Eye (tissue), 1 donor: ENCODE measurements at regions not wholly inside any gene's neighbourhood (a gene's known extent, or its start where the extent isn't known, plus 50 kb on each side); places are given as distances from the start of the nearest gene placed in this dataset.
"Not testable (repeated sequence)": the region's sequence is repeated elsewhere in the genome, so short reads cannot be mapped to it uniquely, and the experiment has no call there.

ENCODE experiments used
- DNase-seq: peaks from one replicate; pipeline ENCODE4 v3.0.0-alpha.2; 2015

DNA sequence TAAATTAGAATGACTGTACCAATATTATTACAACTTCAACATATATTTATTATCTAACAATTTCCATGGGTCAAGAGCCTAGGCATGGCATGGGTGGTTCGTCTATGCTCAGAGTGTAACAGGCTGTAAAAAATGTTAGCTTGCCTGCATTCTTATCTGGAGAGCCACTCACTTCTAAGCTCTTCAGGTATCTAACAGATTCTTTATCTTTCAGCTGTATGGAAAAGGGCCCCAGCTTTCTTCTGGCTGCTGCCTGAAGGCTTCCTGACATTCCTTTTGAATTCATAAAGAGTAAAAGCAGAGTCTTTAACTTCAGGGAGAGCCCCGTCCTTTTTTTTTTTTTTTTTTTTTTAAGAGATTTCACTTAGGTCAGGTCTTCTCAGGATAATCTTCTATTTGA lies 648.8 kb downstream of the NXPH1 start:
- no peak for DNase-seq

DNA sequence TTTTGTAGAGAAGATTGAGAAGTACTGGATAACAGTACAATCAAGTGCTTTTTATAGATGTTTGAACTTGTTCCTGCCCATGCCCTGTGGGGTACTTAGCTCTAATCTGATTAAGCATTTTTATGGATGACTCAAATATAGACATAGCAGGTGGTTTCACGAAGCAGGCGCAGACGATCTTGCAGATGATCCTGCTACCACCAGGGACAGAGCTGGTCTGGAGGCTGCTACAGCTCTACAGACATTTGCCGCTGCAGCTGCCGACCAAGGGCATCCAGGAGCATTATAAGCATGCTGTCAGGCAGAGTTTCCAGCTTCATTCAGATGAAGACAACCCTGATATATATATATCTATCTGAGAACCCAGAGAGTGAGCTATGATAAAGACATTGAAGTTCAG lies 650.4 kb downstream of the NXPH1 start:
- DNase-seq = no peak

DNA sequence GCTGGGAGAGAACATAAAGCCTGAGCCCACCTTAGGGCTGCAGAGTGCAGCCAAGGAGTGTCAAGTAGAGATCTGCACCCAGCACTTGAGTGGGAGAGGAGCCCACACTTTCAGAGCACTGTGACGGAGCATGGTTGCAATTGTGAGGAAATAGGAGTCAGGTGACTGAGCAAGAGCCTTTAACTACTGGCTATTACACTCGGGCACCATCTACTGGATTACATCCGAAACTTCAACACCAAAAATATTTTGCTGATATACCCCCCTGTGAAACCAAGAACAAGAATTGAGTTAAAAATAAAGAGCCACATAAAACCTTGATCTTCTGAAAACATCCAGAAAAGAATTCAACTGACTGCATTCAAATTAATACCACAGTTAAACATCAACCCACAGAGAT lies 657.9 kb downstream of the NXPH1 start:
- DNase-seq = no peak

DNA sequence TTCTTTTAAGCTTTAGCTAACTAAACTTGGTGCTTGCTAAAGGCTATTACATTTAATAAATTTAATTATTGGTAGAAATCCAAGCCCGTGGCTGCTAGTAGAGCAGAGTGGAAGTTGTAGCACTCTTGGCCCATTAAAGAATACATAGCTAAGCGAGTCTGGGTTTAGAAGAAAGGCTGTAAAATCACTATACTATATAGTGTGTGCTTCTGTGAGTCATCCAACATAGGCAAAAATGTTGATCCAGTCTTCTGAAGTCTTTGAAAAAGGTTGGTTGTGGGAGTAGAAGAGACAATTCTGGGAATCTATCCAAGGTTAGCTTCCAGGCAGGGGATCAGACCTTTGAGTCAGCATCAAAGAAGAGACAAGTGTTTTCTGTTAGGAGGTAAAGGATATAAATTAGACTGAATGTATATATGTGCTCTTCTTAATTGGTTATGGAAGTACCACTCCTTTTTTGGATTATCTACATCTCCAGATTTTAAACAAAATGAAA lies 664.2 kb downstream of the NXPH1 start:
- no peak for DNase-seq

DNA sequence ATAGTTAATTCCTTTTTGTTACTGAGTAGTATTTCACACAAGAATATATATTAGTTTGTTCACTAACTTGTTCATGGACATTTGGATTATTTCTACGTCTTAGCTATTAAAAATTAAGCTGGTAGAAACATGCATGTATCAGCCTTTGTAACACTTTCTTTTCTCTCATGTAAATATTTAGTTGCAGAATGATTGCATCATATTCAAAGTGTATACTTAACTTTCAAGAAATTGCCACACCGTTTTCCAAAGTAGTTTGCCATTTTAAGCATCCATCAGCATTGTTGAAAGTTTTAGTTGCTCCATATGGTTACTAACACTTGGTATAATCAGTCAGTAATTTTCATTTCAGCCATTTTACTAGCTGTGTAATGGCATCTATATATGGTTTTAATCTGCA lies 666.9 kb downstream of the NXPH1 start:
- DNase-seq = no peak

DNA sequence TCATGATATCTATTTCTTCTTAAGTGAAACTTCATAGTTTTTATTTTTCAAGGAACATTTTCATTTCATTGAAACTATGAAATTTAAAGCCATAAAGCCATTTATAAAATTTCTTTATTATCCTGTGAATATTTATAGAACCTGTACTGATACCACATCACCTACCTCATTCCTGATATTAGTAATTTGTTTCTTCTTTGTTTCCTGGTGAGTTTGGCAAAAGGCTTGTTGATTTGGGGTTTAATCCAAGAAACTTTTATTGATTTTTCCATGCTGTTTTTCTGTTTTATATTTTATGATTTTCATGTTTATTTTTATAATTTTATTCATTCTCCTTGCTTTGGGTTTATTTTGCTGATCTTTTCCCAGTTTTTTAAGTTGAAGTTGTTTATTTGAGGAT lies 669.4 kb downstream of the NXPH1 start:
- no peak for DNase-seq

DNA sequence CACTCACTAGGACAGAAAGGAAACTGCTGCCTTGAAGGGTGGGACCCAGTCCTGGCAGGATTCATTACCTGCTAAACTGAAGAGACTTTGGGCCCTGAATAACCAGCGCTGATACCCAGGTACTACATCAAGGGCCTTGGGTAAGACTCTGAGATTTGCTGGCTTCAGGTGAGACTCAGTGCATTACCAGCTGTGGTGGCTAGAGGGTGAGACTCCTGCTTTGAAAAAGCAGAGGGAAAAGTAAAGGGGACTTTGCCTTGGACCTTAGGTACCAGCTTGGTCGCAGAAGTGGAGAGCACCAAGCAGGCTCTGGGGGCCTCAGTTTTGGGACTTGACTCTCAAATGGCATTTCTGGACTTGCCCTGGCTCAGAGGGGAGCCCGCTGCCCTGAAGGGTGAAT lies 673.3 kb downstream of the NXPH1 start:
- no peak for DNase-seq

DNA sequence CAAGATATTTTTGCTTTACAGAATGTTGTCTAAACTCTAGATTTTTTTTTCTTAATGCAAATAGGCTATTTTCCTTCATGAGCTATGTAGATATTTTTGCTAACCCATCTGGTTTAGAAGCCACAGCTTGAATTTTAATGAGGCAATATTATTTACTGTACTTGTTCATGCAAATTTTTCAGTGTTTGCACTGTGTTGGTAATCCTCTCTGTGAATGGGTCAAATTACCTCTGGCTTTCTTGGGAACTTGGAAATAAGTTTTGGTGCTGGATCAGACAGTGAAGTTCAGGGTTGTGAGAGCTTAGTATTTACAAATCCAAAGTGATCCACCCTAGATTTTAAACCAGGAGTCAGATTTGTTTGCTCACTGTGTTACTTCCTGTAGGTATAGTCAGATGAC lies 686.9 kb downstream of the NXPH1 start:
- no peak for DNase-seq

DNA sequence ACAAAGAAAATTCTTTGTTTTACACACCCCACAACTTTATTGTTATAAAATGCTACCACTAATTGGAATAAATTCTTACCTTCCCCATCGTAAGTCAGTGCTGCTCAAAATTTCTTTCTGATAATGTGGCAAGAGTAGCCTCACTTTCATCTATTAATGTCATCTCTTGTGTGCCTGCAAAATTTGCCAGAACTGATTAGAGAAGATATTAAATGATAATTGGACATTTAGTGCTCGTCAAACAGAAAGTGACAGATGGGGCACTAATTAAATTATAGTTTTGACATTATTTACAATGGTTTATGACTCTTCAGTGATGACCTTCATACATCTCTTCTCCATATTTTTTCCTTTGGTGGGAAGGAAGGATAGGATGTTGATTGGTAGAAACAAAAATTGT lies 690.9 kb downstream of the NXPH1 start:
- DNase-seq = peak; percentile 26

DNA sequence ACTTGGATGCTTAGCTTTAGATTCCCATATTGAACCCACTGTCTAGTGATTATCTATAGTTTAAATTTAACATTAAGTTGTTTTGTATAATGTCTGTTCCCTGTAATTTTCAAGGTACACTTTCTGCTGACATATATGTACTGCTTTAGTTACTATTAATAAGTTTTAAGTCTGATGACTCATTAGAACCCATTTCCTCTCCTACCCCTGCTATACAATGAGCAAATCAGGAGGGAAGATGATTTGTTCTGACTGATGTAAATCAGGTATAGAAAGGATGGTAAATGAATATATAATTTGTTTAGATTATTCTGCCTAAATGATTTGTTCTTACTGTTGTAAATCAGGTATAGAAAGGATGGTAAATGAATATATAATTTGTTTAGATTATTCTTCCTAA lies 691.8 kb downstream of the NXPH1 start:
- no peak for DNase-seq

DNA sequence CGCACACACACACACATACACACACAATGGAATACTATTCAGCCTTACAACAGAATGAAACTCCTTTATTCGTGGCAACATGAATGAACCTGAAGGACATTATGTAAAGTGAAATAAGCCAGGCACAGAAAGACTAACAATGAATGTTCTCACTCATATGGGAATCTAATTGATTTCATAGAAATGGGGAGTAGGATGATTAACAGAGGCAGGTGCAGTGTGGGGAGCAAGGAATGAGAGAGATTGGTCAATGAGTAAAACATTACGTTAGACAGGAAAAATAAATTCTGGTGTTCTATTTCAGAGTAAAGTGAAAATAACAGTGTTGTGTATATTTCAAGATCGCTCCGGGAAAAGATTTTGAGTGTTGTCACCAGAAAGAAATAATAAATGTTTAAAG lies 694.5 kb downstream of the NXPH1 start:
- no peak for DNase-seq

DNA sequence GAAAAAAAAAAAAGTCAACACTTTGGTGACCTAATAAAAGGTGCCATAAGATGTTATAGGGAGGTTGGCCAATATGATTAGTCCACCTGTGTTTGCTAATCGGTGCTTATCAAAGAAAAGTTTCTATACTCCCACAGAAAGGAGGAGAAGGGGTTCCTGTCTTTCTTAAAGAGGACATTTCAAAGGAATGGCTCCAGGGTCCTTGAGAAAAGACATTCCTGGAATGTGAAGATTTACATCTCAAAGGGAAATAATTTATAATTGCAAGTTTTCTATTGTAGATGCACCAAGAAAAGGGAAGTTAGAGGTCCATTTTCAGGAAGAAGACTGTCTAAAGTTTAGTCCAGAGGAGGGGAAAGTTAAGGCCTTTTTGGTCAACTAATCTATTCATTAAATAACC lies 715.3 kb downstream of the NXPH1 start:
- DNase-seq = no peak

DNA sequence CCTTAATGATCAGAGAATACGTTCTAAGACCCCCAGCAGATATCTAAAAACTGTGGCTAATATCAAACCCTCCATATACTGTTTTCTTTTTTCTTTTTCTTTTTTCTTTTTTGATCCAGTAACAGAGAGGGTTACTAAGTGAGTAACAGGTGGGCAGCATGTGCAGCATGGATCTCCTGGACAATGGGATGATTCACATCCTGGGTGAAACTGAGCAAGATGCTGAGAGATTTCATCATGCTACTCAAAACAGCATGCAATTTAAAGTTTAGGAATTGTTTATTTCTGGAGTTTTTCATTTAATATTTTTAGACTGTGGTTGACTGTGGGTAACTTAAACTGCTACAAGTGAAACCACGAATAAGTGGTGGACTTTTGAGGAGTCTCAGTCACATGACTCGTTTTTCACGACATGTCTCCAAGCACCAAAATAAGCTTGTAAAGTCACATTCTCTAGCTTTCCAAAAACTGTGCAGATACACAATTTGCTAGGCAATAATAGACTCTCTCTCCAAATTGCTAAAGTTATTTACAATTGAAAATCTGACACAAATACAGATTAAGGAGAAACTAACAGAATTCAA lies 716.2 kb downstream of the NXPH1 start:
- DNase-seq = no peak

DNA sequence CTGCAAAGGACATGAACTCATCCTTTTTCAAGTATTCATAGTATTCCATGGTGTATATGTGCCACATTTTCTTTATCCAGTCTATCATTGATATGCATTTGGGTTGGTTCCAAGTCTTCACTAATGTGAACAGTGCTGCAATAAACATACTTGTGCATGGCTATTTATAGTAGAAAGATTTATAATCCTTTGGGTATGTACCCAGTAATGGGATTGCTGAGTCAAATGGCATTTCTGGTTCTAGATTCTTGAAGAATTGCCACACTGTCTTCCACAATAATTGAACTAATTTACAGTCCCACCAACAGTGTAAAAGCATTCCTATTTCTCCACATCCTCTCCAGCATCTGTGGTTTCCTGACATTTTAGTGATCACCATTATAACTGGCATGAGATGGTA lies 730.3 kb downstream of the NXPH1 start:
- DNase-seq = not testable (repeated sequence)

DNA sequence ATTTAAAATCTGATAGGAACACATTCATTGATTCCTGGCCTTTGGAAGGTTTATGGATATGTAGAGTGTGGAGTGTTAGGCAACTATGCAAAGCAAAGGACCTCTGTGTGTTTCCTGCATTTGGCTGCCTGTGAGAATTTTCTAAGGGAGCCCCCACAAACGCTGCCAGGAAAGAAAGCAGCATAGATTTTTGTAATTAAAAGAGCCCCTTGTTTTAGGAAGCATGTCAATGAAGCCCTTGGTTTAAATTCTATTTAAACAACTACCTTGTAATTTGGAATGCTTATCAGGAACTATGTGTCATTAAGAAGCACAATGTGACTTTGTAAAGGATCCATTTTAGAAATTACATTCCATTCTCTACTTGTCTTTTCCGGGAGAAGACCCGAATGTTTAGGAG lies 742.5 kb downstream of the NXPH1 start:
- DNase-seq = no peak

DNA sequence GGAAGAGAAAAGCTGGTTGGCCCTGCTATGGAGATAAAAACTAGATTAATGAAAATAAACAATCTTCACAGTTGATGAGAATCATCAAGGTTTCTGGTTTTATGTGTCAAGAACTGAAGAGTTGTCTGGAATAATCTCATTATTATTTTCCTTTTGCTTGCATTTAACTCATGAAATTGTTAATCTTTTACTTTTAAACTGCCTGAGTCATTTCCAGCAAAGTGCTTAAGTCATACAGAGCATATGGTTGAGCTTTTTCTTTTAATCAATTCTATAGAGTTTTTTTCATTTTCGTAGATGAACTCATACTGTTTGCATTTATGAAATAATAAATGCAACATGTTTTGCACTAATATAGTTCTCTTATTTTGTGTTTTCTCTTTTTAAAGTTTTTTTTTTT lies 747.9 kb downstream of the NXPH1 start:
- no peak for DNase-seq

DNA sequence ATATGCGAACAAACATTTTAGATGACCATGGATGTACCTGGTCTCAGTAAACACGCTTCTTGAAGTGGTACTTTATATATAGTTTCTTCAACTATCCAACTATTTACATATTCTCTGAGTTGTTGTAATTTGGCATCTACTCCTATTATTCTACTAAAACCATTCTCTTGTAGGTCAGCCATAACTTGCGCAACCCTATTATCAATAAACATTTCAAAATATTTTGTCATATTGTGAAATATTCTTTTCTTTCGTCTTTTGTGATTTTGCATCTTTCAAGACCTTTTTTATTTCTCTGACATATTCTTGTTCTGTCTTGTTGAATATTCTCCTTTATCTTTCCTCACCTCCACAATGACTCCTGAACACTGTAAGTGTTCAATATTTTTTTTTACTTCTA lies 753.3 kb downstream of the NXPH1 start:
- no peak for DNase-seq

DNA sequence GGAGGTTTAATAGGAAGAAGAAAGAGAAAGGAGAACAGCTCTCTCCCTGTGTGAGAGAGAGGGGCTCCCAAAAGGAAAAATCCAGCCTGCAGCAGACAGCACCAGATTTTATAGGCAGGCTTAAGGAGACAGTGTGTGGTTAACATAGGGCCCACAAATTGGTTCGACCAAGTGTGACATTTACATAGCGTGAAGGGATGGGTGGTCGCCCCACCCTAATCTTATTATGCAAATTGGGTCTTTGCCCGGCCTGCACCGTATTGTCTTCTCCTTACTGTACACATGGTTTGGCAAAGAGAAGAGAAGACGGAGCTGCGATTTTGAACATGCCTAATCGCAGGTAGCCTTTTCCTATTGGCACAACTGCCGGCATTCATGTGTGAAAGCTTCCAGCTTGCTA lies 756.3 kb downstream of the NXPH1 start:
- no peak for DNase-seq

DNA sequence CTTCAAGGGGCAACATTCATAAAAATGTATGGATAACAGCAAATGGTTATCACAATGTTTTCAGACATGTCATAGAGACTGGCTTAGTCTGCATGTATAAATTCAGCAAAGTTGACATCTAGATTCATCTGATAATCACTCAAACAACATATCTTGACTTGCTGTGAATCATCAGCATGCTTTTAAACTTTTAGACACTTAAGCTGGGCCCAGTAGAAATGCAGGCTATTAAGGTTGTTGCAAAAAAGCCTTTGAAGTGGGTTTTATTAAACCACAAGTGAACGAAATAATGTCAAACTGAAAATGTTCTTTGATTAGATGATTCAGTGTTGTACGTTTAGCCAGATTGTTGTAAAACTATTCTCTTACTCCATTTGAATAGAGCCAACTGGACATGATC lies 759.6 kb downstream of the NXPH1 start:
- no peak for DNase-seq

DNA sequence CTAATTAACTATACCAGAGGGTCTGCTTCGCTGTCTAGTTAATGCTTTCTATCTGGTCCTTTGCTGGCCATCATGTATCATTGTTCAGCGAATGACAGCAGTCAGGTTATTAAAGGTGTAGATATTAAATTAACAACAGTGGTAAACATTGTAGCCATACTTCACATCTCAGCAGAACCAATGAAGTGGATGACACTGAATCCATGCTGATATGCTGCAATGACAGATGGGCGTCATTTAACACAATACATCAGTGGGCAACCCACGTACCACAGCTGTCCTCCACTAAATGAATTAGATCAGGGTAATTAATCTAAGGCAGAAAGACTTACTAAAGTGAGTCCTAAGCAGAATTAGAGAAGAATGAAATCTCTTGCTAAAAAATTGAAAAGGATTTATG lies 767.2 kb downstream of the NXPH1 start:
- DNase-seq = peak; percentile 62

DNA sequence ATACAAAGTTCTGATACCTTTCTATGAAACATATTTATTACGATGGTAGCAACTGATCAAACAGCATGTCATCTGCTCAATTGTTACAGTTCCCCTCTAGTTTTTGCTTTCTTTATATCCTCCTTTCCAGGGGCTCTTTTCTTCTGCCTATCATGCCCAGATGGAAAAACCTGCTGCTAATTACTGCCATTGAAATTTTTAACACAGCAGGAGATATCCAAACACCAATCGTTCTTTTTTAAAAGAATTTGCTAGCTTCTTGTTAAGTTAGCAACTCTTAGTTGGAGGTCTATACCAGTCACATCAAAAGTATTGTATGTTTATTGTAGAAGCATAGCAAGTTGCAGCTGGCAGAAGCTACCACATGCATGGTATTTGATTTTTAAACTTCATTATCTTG lies 768.5 kb downstream of the NXPH1 start:
- DNase-seq = no peak

DNA sequence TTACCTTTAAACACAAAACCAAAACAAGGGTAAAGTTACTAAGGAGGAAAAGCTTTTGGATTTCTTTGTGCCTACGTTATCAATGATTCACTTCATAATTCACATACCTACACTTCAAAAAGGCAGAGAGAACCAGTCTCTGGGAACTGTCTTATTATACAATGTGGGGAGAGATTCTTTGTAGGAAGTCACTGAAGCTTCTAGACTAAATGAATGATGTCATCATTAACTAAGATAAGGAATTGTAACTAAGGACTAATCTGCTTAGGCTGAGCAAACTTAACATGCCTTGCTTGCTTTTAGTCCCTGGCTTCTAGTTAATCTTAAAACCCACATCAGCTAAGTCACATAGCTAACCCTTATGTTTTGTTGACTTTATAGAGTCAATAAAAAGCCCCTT lies 771.2 kb downstream of the NXPH1 start:
- DNase-seq = no peak

DNA sequence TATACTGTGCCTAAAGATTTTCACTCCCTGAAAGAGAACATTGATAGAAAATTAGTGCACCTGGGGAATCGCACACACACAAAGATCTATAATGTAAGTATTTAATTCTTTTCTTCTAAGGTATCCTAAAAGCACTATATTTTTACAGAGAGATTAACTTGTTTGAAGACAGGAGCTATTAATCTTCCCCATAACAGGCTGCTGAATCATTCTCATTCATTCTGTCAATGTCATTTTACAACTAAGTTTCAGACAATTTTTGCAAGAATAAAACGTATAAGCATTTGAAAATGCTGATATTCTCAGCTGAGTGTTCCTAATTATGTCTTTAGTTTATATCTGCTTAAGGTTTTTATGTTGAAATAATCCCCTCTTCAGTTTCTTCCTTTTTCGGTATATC lies 776.7 kb downstream of the NXPH1 start:
- no peak for DNase-seq

DNA sequence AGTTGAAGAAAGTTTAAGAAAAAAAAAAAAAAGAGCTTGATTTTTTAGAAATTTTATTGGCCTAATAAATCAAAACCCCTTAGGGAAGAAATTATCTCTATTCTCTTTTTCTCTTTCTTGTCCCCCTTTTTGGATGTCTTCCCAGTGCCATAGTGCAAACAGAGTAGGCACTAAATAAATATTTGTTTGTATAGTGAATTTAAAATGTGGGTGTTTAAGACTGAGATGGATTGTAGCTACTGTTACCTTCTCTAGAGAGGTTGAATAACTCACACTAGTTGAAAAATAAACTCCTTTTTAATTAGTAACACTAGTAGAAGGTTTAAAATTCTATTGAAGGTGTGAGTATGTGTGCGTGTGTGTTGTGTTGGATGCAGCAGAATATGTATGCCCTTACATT lies 783.8 kb downstream of the NXPH1 start:
- no peak for DNase-seq

DNA sequence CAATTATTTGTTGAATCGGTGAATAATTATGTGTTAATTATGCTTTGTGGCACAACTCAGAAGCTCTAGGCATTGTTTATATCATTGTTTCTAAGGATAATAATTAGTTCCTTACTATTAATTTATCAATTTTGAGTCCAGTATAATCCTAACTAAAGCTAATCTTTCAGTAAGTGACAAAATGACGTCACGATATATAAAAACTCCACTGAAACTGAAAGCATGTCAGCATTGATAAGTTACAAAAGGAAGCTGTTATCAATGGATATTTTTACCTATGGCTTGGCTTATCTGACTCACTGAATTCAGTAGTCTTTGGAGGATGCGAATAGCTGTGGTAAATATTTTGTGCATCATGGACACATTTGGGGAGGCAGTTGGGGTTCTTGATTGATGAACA lies 793.1 kb downstream of the NXPH1 start:
- DNase-seq = no peak

DNA sequence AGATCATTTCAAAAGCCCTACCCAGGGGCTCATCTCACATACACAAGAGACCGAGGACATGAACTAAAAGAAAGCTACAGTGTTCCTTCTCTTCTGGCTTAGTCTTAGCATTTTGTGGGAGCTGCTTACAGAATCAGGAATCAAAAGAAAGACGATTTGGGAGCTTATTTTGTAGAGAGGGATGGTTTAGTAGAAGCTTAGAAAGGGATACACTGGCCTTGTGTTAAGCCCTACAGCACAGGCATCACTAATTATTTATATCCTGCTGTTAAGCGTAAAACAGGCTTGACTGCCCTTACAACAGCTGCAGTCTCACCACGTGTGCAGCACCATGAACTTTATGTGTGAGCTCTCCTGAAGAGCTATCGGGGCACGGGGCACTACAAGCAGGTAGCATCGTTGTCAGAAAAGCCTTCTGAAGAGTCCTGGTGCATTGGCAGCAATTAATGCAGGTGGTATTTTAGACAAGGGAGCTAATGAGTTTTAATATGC lies 798.3 kb downstream of the NXPH1 start:
- peak; percentile 76 for DNase-seq
